ENCODE measurements at regions not wholly inside any gene's neighbourhood (a gene's known extent, or its start where the extent isn't known, plus 50 kb on each side); places are given as distances from the start of the nearest gene placed in this dataset.

DNA sequence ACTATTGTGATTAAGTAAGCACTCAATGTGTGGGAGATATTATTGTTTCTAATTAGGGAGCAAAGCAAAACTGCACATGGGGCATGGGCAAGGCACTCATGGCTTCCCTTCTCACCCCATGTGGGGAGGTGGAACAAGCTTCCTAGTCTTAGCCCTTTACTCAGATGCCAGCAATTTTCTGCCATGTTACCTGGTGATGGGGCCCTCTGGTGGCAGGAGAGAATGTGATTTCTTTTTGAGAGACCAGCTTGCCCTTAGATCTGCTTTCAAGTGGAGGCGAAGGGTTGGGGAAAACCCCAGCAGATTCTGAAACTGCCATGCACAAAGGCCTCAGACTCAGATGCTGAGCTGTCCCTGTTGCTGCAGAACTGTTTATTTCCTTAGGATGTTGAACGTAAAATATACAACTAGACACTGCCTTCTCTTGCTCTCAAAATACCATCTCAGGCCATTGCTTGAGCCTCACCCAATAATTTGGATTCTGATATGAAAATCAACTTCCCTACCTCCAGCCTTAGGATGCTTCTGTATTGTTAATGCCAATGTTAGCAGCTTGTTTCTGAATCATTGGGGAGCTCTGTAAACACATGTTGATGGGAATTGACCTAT, 130.2 kb upstream of the TPRG1 start:
- no peaks in the 10 kb centered on the region for H3K36me3 ChIP-seq (ENCODE audit: control insufficient read depth in 3 of 3, insufficient read depth in 3 of 3, low read length in 3 of 3)
- H3K9ac ChIP-seq (ENCODE audit: low read depth in 1 of 3, low read length in 3 of 3) = no peak overlapping the region
- H3K4me3 ChIP-seq (ENCODE audit: low read length in 3 of 3) = no peak overlapping the region
- no peaks in the 10 kb centered on the region for H3K4me1 ChIP-seq (ENCODE audit: control insufficient read depth in 3 of 3, insufficient read depth in 3 of 3, low read length in 3 of 3)
- no peaks in the 10 kb centered on the region for H3K9me3 ChIP-seq (ENCODE audit: control insufficient read depth in 3 of 3, low read length in 3 of 3)
- H3K27me3 ChIP-seq (ENCODE audit: control insufficient read depth in 3 of 3, insufficient read depth in 3 of 3, low read length in 3 of 3) = no peaks in the 10 kb centered on the region
- no peak overlapping the region for H3K27ac ChIP-seq (ENCODE audit: low read depth, low read length)

DNA sequence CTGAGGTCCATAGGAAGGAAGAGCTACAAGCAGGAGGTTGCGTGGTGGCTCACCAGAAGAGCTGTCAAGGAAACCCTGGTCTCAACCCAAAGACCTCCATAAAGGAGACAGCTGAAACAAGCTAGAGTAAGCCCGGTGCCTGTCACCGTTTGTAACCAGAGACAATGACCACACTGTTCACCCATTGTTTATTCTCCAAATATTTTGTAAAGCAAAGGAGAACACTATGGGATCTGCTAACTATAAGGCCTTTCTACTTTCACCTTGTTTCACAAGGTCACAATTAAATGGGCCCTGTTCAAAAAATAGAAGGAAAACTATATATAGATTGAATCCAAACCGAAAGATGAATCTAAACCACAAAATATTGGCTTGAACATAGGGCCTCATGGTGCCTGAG, 128.9 kb upstream of the TPRG1 start:
- Histone ChIP-seq H3K4me3 (ENCODE audit: low read length in 3 of 3) (no peak overlapping the region), H3K9ac (ENCODE audit: low read depth in 1 of 3, low read length in 3 of 3) (no peak overlapping the region), H3K36me3 (ENCODE audit: control insufficient read depth in 3 of 3, insufficient read depth in 3 of 3, low read length in 3 of 3) (no peaks in the 10 kb centered on the region), H3K9me3 (ENCODE audit: control insufficient read depth in 3 of 3, low read length in 3 of 3) (no peaks in the 10 kb centered on the region), H3K27ac (ENCODE audit: low read depth, low read length) (no peak overlapping the region), H3K4me1 (ENCODE audit: control insufficient read depth in 3 of 3, insufficient read depth in 3 of 3, low read length in 3 of 3) (no peaks in the 10 kb centered on the region), H3K27me3 (ENCODE audit: control insufficient read depth in 3 of 3, insufficient read depth in 3 of 3, low read length in 3 of 3) (no peaks in the 10 kb centered on the region)

DNA sequence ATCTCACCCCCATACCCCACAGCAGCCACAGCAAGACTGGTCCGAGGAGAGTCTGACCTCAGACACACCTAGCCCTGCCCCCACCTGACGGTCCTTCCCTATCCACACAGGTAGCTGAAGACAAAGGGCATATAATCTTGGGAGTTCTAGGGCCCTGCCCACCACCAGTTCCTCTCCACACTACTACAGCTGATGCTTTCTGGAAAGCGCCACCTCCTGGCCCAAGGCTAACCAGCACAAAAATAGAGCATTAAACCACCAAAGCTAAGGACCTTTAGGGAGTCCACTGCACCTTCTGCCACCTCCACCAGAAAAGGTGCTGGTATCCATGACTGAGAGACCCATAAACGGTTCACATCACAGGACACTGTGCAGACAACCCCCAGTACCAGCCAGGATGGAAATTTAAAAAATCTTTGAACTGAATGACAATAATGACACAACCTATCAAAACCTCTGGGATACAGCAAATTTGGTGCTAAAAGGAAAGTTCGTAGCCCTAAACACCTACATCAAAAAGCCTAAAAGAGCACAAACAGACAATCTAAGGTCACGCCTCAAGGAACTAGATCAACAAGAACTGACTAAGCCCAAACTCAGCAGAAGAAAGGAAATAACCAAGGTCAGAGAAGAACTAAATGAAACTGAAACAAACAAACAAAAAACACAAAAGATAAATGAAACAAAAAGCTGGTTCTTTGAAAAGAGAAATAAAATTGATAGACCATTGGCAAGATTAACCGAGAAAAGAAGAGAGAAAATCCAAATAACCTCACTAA, 122.1 kb upstream of the TPRG1 start:
- Histone ChIP-seq H3K36me3 (ENCODE audit: control insufficient read depth in 3 of 3, insufficient read depth in 3 of 3, low read length in 3 of 3) (no peaks in the 10 kb centered on the region), H3K4me1 (ENCODE audit: control insufficient read depth in 3 of 3, insufficient read depth in 3 of 3, low read length in 3 of 3) (no peaks in the 10 kb centered on the region), H3K4me3 (ENCODE audit: low read length in 3 of 3) (no peak overlapping the region), H3K27me3 (ENCODE audit: control insufficient read depth in 3 of 3, insufficient read depth in 3 of 3, low read length in 3 of 3) (no peaks in the 10 kb centered on the region), H3K27ac (ENCODE audit: low read depth, low read length) (no peak overlapping the region), H3K9ac (ENCODE audit: low read depth in 1 of 3, low read length in 3 of 3) (no peak overlapping the region), H3K9me3 (ENCODE audit: control insufficient read depth in 3 of 3, low read length in 3 of 3) (no peaks in the 10 kb centered on the region)

DNA sequence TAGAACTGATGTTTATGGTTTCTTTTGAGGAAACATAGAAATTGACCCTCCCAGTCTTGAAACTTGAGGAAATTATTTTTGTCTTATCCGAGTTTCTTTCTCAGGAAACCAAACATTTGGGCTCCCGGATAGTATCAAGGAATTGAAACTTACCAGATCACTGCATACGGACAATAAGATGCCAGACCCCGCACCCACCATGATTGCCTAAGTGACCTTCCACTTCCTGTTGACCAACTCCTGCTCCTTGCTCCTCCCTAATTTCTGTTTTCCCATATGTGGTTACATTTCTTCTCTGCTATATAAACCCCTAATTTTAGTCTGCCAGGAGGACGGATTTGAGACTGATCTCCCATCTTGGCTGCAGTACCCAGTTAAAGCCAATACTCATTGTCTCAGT, 118.4 kb upstream of the TPRG1 start:
- H3K27ac ChIP-seq (ENCODE audit: low read depth, low read length) = no peak overlapping the region
- no peaks in the 10 kb centered on the region for H3K36me3 ChIP-seq (ENCODE audit: control insufficient read depth in 3 of 3, insufficient read depth in 3 of 3, low read length in 3 of 3)
- no peaks in the 10 kb centered on the region for H3K4me1 ChIP-seq (ENCODE audit: control insufficient read depth in 3 of 3, insufficient read depth in 3 of 3, low read length in 3 of 3)
- H3K9me3 ChIP-seq (ENCODE audit: control insufficient read depth in 3 of 3, low read length in 3 of 3) = no peaks in the 10 kb centered on the region
- H3K27me3 ChIP-seq (ENCODE audit: control insufficient read depth in 3 of 3, insufficient read depth in 3 of 3, low read length in 3 of 3) = no peaks in the 10 kb centered on the region
- H3K4me3 ChIP-seq (ENCODE audit: low read length in 3 of 3) = no peak overlapping the region
- no peak overlapping the region for H3K9ac ChIP-seq (ENCODE audit: low read depth in 1 of 3, low read length in 3 of 3)

DNA sequence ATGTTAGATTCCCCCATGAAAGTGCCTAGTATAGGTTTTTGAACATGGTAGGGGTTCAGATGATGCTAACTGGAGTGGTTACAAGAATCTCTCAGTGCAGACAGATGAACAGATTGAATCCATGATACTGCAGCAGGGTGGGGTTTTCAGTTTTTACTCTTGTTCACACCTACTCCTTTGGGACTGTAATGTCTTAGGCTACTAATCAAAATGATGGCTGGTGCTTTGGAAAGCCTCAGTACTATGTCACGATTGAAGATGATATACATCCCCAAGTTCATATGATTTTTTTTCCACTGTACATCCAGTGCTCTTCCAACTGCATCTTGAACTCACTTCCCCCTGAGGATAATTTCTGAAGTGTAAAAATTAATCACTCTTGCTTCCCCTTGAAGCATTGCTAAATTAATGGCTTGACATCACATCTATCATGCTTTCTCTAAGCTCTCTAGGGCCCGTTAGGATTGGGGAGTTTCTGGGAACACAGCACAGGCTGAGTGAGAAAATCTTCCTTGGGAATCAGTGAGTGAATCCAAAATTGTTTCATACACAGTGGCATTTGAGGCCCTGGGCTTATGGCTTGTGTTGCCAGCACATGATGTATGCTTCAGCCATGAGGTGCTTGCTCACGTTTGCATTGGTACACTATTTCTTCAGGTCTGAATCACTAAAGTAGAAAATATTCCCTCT, 115.0 kb upstream of the TPRG1 start:
- Histone ChIP-seq H3K4me1 (ENCODE audit: control insufficient read depth in 3 of 3, insufficient read depth in 3 of 3, low read length in 3 of 3) (no peaks in the 10 kb centered on the region), H3K36me3 (ENCODE audit: control insufficient read depth in 3 of 3, insufficient read depth in 3 of 3, low read length in 3 of 3) (no peaks in the 10 kb centered on the region)

DNA sequence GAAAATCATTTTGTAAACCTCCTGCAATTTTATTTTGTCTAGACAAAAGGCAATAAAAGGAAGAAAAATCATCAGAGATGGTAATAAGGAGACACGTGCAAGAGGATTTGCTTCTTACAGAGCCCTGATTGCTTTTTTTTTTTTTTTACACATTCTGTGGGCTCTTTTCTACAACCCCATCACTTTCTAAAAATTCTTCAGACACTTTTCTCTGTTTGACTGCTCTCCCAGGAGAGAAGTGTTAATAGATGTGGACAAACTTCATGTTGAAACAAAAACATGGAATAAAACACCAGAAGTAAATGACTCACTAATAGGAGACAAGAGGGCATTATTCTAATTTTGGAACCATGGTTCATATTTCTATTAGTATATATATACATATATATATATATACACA, 114.4 kb upstream of the TPRG1 start:
- no peak overlapping the region for H3K9ac ChIP-seq (ENCODE audit: low read depth in 1 of 3, low read length in 3 of 3)
- no peaks in the 10 kb centered on the region for H3K9me3 ChIP-seq (ENCODE audit: control insufficient read depth in 3 of 3, low read length in 3 of 3)
- no peak overlapping the region for H3K4me3 ChIP-seq (ENCODE audit: low read length in 3 of 3)
- no peaks in the 10 kb centered on the region for H3K36me3 ChIP-seq (ENCODE audit: control insufficient read depth in 3 of 3, insufficient read depth in 3 of 3, low read length in 3 of 3)
- H3K27me3 ChIP-seq (ENCODE audit: control insufficient read depth in 3 of 3, insufficient read depth in 3 of 3, low read length in 3 of 3) = no peaks in the 10 kb centered on the region
- no peak overlapping the region for H3K27ac ChIP-seq (ENCODE audit: low read depth, low read length)
- no peaks in the 10 kb centered on the region for H3K4me1 ChIP-seq (ENCODE audit: control insufficient read depth in 3 of 3, insufficient read depth in 3 of 3, low read length in 3 of 3)

More for the DNA sequence above, 115.0 kb upstream of the TPRG1 start:
- Histone ChIP-seq H3K27me3 (ENCODE audit: control insufficient read depth in 3 of 3, insufficient read depth in 3 of 3, low read length in 3 of 3) (no peaks in the 10 kb centered on the region), H3K27ac (ENCODE audit: low read depth, low read length) (no peak overlapping the region), H3K9ac (ENCODE audit: low read depth in 1 of 3, low read length in 3 of 3) (no peak overlapping the region), H3K9me3 (ENCODE audit: control insufficient read depth in 3 of 3, low read length in 3 of 3) (no peaks in the 10 kb centered on the region), H3K4me3 (ENCODE audit: low read length in 3 of 3) (no peak overlapping the region)

DNA sequence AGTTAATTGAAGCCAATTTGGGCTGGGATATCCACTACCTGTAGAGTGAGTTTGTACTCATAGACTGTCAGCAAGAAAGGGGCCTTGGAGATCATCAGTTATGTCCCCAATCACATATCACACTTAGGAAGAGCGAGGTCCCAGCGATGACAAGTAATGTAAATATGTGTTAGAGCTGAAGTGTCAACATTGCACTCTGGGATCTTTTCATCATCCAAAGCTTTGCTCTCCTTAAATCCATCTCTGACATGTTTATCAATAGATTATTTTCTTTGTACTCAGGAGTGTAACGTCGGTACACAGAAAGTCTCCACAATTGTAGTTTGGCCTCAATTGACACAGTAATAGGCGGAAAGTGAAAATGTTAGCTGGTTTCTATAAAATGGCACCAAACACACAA, 113.7 kb upstream of the TPRG1 start:
- Histone ChIP-seq H3K4me3 (ENCODE audit: low read length in 3 of 3) (no peak overlapping the region), H3K27ac (ENCODE audit: low read depth, low read length) (no peak overlapping the region), H3K27me3 (ENCODE audit: control insufficient read depth in 3 of 3, insufficient read depth in 3 of 3, low read length in 3 of 3) (no peaks in the 10 kb centered on the region), H3K9me3 (ENCODE audit: control insufficient read depth in 3 of 3, low read length in 3 of 3) (no peaks in the 10 kb centered on the region), H3K36me3 (ENCODE audit: control insufficient read depth in 3 of 3, insufficient read depth in 3 of 3, low read length in 3 of 3) (no peaks in the 10 kb centered on the region), H3K9ac (ENCODE audit: low read depth in 1 of 3, low read length in 3 of 3) (no peak overlapping the region), H3K4me1 (ENCODE audit: control insufficient read depth in 3 of 3, insufficient read depth in 3 of 3, low read length in 3 of 3) (no peaks in the 10 kb centered on the region)

DNA sequence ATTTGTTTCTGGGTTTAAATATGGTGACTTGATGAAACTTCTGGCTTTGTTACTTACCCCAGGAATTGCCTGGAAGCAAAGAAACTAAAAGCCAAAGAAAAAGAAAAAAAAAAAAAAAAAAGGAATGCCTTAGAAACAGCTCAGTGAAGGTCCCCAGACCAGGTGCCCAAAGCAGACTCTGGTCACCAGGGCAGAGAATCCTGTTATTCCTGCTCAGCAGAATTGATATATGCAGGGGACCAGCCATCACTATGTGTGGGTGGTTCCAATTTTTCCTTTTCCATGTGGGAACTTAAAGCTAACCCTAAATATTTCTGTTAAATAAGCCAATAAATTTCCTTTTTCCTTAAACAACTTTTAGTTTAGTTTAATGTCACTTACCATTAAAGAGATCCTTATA, 100.8 kb upstream of the TPRG1 start:
- H3K4me1 ChIP-seq (ENCODE audit: control insufficient read depth in 3 of 3, insufficient read depth in 3 of 3, low read length in 3 of 3) = no peaks in the 10 kb centered on the region
- no peaks in the 10 kb centered on the region for H3K9me3 ChIP-seq (ENCODE audit: control insufficient read depth in 3 of 3, low read length in 3 of 3)
- no peak overlapping the region for H3K27ac ChIP-seq (ENCODE audit: low read depth, low read length)
- no peak overlapping the region for H3K4me3 ChIP-seq (ENCODE audit: low read length in 3 of 3)
- H3K27me3 ChIP-seq (ENCODE audit: control insufficient read depth in 3 of 3, insufficient read depth in 3 of 3, low read length in 3 of 3) = no peaks in the 10 kb centered on the region
- no peaks in the 10 kb centered on the region for H3K36me3 ChIP-seq (ENCODE audit: control insufficient read depth in 3 of 3, insufficient read depth in 3 of 3, low read length in 3 of 3)
- H3K9ac ChIP-seq (ENCODE audit: low read depth in 1 of 3, low read length in 3 of 3) = no peak overlapping the region

DNA sequence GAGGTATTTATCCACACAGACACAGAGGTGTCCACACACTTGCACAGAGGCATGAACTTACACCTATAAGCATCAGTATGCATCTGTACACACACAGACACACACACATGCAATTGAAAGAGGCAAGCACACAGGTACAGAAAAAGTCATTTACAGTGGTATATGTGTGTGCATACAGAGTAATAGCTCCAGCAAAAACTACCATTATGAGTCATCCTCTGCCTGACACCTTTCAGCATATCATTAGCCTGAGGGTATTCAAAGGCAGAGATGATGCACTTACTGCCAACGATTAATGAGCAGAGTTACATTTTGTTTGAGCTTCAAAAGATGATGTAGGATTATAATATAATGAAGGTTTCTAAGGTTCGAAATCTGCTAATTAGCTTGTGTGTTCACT, 100.3 kb upstream of the TPRG1 start:
- Histone ChIP-seq H3K27me3 (ENCODE audit: control insufficient read depth in 3 of 3, insufficient read depth in 3 of 3, low read length in 3 of 3) (no peaks in the 10 kb centered on the region), H3K4me3 (ENCODE audit: low read length in 3 of 3) (no peak overlapping the region), H3K27ac (ENCODE audit: low read depth, low read length) (no peak overlapping the region), H3K9ac (ENCODE audit: low read depth in 1 of 3, low read length in 3 of 3) (no peak overlapping the region), H3K9me3 (ENCODE audit: control insufficient read depth in 3 of 3, low read length in 3 of 3) (no peaks in the 10 kb centered on the region), H3K36me3 (ENCODE audit: control insufficient read depth in 3 of 3, insufficient read depth in 3 of 3, low read length in 3 of 3) (no peaks in the 10 kb centered on the region), H3K4me1 (ENCODE audit: control insufficient read depth in 3 of 3, insufficient read depth in 3 of 3, low read length in 3 of 3) (no peaks in the 10 kb centered on the region)

DNA sequence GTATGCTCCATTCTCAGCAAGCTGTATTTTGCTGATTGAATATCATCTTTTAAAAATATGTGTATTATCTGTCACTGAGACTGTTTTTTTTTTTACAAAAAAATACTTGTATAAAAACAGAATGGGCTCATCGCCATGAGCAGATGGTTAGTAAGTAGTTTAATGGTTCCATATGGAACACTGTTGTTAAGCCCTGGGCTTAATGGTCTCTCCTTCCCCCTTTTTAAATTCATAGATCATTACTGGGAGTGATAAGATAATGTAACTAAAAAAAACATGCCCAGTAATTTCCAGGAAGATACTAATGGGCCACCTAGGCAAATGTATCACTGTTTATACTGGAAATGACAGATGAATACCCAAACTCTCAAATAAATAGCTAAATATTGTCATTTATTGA, 95.3 kb upstream of the TPRG1 start:
- no peaks in the 10 kb centered on the region for H3K9me3 ChIP-seq (ENCODE audit: control insufficient read depth in 3 of 3, low read length in 3 of 3)
- H3K27ac ChIP-seq (ENCODE audit: low read depth, low read length) = no peak overlapping the region
- no peaks in the 10 kb centered on the region for H3K36me3 ChIP-seq (ENCODE audit: control insufficient read depth in 3 of 3, insufficient read depth in 3 of 3, low read length in 3 of 3)
- H3K9ac ChIP-seq (ENCODE audit: low read depth in 1 of 3, low read length in 3 of 3) = no peak overlapping the region
- H3K4me3 ChIP-seq (ENCODE audit: low read length in 3 of 3) = no peak overlapping the region
- H3K27me3 ChIP-seq (ENCODE audit: control insufficient read depth in 3 of 3, insufficient read depth in 3 of 3, low read length in 3 of 3) = no peaks in the 10 kb centered on the region
- no peaks in the 10 kb centered on the region for H3K4me1 ChIP-seq (ENCODE audit: control insufficient read depth in 3 of 3, insufficient read depth in 3 of 3, low read length in 3 of 3)
